ENCODE measurements at regions not wholly inside any gene's neighbourhood (a gene's known extent, or its start where the extent isn't known, plus 50 kb on each side); places are given as distances from the start of the nearest gene placed in this dataset.

DNA sequence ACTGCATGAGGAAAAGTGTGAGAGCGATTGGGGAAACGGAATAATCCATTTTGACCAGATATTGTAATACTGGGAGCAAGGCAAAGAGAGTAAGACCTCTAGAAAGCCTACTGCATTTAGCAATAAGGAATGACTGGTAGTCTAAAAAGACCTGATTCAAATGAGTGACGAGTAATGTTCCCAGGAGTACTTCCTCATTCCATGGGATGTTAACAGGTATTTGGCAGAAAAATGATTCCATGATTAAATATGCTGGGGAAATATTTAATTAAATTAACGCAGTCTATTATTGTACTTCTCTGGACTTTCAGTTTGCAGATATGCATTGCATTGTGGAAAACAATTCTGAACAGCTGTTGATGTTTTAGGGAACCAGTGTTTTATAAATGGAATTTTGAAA is 105.5 kb downstream of the RPE65 start:
- no peaks in the 10 kb centered on the region for H3K79me1 ChIP-seq (ENCODE audit: insufficient read depth, low read depth, low read length, poor library complexity, severe bottlenecking)
- H3K23me2 ChIP-seq (ENCODE audit: insufficient read length, low read depth, low read length, poor library complexity, severe bottlenecking), result no peaks in the 10 kb centered on the region
- H3K27ac Mint-ChIP-seq, result no peak overlapping the region
- H2BK20ac ChIP-seq (ENCODE audit: low read depth, low read length, poor library complexity, severe bottlenecking), result no peak overlapping the region
- H3K27me3 ChIP-seq (ENCODE audit: insufficient read depth, low read length), result no peaks in the 10 kb centered on the region
- no peaks in the 10 kb centered on the region for H3K9me3 Mint-ChIP-seq
- H3K56ac ChIP-seq (ENCODE audit: insufficient read length, low read depth, low read length), result no peak overlapping the region
- no peaks in the 10 kb centered on the region for H3K4me1 ChIP-seq (ENCODE audit: insufficient read depth, low read length)
- no peak overlapping the region for H2AK5ac ChIP-seq (ENCODE audit: insufficient read length, low read length)
- no peak overlapping the region for H2AFZ ChIP-seq (ENCODE audit: low read length)
- H2BK120ac ChIP-seq (ENCODE audit: low read depth, low read length, poor library complexity, severe bottlenecking), result no peak overlapping the region
- no peak overlapping the region for H2BK12ac ChIP-seq (ENCODE audit: insufficient read length, low read depth, low read length)
- H3K14ac ChIP-seq (ENCODE audit: insufficient read depth, low read length), result no peak overlapping the region
- no peak overlapping the region for H3K9ac ChIP-seq (ENCODE audit: extremely low read depth, insufficient read length, low read length)
- H4K91ac ChIP-seq (ENCODE audit: insufficient read length, low read depth, low read length), result no peak overlapping the region
- H4K20me1 ChIP-seq (ENCODE audit: control insufficient read depth, insufficient read depth, insufficient read length), result no peaks in the 10 kb centered on the region
- no peak overlapping the region for H3K27ac ChIP-seq (ENCODE audit: insufficient read length, low read depth, low read length)
- no CpG with 5 or more reads among the region's 4 CpGs for WGBS (ENCODE audit: extremely low coverage, insufficient read length, low lambda C conversion rate)
- H3K4me1 Mint-ChIP-seq, result 0 out of 4 replicates have a peak, but pooled peaks cover 0 to 2% of the 10 kb centered on the region in 2 experiments
- H3K9me3 ChIP-seq (ENCODE audit: control insufficient read depth, low read depth, low read length), result no peaks in the 10 kb centered on the region
- H3K27me3 Mint-ChIP-seq (ENCODE audit: low read depth), result peaks cover 23% of the 10 kb centered on the region
- no peak overlapping the region for H3K18ac ChIP-seq (ENCODE audit: insufficient read length, low read depth, low read length)
- no peak overlapping the region for H4K8ac ChIP-seq (replicated peaks; ENCODE audit: insufficient read length, low read depth, low read length)
- DNase-seq, result no peak
- TF ChIP-seq, protein P1, sequence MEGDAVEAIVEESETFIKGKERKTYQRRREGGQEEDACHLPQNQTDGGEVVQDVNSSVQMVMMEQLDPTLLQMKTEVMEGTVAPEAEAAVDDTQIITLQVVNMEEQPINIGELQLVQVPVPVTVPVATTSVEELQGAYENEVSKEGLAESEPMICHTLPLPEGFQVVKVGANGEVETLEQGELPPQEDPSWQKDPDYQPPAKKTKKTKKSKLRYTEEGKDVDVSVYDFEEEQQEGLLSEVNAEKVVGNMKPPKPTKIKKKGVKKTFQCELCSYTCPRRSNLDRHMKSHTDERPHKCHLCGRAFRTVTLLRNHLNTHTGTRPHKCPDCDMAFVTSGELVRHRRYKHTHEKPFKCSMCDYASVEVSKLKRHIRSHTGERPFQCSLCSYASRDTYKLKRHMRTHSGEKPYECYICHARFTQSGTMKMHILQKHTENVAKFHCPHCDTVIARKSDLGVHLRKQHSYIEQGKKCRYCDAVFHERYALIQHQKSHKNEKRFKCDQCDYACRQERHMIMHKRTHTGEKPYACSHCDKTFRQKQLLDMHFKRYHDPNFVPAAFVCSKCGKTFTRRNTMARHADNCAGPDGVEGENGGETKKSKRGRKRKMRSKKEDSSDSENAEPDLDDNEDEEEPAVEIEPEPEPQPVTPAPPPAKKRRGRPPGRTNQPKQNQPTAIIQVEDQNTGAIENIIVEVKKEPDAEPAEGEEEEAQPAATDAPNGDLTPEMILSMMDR (conservative IDR thresholded peaks at IDR 0.05), result no peak
- no peak overlapping the region for H3K4me2 ChIP-seq (ENCODE audit: insufficient read depth, insufficient read length, low read length)
- no peaks in the 10 kb centered on the region for H3K79me2 ChIP-seq (ENCODE audit: insufficient read depth, low read length)
- no peaks in the 10 kb centered on the region for H3K36me3 Mint-ChIP-seq (ENCODE audit: insufficient read depth in 1 of 3, low read depth in 3 of 3)
- H3K4me3 Mint-ChIP-seq, result no peak overlapping the region
- H2BK5ac ChIP-seq (ENCODE audit: insufficient read length, low read length), result no peak overlapping the region
- no peak overlapping the region for H3K4ac ChIP-seq (ENCODE audit: low read depth, low read length)
- H3T11ph ChIP-seq (ENCODE audit: low read length), result no peak overlapping the region
- no peak overlapping the region for H3K23ac ChIP-seq (ENCODE audit: insufficient read length, low read depth, low read length)
- no peak overlapping the region for H4K5ac ChIP-seq (ENCODE audit: insufficient read length, low read depth, low read length)
- H2BK15ac ChIP-seq (ENCODE audit: low read depth, low read length), result no peak overlapping the region
